HG03060 (cell line): ENCODE measurements at regions not wholly inside any gene's neighbourhood (a gene's known extent, or its start where the extent isn't known, plus 50 kb on each side); places are given as distances from the start of the nearest gene placed in this dataset.
"Not testable (repeated sequence)": the region's sequence is repeated elsewhere in the genome, so short reads cannot be mapped to it uniquely, and the experiment has no call there.

ENCODE experiments used
- ATAC-seq: cut with Tn5 transposase; IDR thresholded peaks from one replicate; pipeline ENCODE4 v1.9.1; 2021; ENCODE audit warnings: low read depth, moderate number of reproducible peaks; ENCODE audit not compliant: unreplicated experiment

DNA sequence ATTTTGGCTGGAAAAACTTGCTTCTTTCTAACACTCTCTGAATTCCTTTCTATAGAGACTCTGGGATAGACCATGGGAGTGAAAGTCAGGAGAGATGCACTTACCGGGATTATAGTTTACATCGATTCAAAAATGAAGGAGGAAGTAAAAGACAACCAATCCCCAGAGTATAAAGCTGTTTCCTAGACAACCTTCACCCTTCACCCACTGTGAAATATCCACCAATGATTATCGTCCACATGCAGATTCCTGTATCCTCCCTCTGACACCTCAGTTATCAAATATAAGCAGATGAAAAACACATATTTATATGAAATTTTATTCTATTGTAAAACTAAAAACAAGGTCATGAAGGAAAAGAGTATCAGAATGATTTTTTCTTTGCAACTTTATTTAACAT is 258.8 kb upstream of the GK2 start:
- no peak for ATAC-seq

DNA sequence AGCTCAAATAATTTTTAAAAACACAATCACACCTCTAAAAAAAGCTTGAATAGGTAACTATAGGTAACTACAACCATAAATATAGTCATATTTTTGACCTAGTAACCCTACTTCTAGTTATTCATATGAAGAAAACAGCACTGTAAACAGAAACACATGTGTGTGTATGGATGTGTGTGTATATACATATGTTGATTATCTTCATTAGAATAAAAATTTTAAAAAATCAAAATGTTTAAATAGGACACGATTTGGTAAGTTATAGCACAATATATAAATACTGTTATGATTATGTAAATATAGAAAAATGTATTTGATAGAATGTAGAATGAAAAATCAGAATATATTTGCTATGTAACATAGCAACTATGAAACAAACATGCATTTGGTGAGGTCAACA is 258.1 kb upstream of the GK2 start:
- no peak for ATAC-seq

DNA sequence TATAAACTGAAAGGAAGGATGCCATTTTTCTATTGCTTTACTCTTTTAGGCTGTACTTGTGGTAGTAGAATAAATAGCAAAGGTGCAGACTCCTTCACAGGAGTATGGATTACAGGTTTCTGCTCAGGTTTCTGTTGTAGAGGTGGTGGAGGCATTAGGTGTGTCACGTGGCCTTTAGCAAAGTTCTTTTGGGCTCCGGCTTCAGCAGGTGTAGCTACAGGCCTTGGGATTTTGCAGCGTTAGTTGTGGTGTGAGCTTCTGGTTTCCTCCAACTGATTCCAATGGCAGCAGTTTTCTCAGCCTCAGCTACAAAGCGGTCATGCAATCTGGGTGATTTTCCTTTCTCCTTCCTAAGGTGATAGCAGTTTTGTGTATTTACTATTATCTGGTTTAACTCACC is 255.8 kb upstream of the GK2 start:
- no peak for ATAC-seq

DNA sequence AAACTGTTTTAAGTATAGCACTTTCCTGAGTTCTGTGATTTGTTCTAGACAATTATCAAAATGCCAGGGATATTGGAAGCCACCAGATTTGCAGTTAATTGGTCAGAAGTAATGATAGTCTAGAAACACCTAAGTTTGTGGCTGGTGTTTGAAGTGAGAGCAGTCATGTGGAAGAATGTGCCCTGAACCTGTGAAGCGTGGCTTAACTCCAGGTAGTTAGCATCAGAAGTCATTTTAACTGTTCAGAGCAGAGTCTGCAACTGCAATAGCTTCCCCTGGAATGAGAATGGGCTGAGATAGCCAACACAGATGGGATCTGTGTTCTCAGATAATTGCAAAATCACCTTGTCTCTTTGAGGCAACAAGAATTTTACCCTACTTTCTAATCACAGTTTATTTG is 255.1 kb upstream of the GK2 start:
- no peak for ATAC-seq

DNA sequence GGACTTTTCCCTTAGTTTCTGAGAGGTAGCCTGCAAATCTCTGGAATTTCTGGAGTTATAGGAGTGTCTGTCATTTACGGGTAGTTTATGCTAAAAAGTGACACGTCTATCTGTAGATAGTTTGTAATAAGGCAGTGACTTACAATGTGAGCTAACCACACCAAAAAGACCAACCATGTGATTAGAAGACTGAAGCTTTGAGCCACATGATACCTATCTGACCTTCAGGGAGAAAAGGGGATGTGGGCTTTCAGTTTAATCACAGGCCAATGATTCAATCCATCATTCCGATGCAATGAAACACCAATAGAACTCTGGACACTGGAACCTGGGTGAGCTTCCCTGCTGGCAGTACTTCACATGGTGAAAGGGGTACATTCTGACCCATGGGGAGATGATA is 254.6 kb upstream of the GK2 start:
- no peak for ATAC-seq

DNA sequence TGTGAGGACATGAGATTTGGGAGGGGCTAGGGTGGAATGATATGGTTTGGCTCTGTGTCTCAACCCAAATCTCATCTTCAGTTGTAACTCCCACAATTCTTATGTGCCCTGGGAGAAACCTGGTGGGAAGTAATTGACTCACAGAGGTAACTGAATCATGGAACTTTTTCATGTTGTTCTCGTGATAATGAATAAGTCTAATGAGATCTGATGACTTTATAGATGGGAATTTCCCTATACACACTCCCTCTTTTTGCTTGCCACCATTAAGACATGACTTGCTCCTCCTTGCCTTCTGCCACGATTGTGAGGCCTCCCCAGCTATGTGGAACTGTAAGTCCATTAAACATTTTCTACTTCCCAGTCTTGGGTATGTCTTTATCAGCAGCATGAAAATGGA is 253.2 kb upstream of the GK2 start:
- no peak for ATAC-seq

DNA sequence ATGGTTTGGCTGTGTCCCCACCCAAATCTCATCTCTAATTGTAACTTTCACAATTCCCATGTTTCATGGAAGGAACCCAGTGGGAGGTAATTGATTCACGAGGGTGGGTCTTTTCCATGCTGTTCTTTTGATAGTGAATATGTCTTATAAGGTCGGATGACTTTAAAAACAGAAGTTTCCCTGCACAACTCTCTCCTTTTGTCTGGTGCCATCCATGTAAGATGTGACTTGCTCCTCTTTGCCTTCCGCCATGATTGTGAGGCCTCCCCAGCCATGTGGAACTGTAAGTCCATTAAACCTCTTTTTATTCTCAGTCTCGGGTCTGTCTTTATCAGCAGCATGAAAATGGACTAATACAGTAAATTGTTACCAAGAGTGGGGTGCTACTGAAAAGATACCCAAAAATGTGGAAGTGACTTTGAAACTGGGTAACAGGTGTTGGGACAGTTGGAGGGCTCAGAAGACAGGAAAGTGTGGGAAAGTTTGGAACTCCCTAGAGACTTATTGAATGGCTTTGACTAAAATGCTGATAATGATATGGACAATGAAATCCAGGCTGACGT is 251.4 kb upstream of the GK2 start:
- not testable (repeated sequence) for ATAC-seq

DNA sequence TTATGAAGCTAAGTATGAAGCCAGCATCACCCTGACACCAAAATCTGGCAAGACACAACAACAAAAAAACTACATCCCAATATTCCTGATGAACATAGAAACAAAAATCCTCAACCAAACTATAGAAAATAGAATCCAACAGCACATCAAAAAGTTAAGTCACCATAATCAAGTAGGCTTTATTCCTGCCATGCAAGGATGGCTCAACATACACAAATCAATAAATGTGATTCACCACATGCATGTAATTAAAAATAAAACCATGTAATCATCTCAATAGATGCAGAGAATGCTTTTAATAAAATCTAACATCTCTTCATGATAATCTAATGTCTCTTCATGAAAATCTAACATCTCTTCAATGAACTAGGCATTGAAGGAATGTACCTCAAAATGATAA is 249.4 kb upstream of the GK2 start:
- no peak for ATAC-seq

DNA sequence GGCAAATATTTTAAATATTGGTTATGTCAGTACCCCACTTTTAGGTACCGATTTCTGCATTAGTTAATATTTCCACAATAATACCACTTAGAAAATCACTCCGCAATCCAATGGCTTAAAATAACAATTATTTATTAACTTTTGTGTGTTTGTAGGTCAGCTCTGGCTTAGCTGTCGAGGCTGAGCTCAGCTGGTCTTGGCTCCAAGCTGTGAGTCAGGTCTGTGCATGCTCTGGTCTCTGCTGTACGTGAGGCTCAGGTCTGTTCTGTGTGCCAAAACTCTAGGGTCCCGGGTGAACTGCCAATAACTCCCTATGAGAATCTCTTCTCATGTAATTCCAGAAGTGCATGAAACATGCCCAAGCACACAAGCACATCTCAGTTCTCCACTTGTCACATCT is 245.8 kb upstream of the GK2 start:
- no peak for ATAC-seq

DNA sequence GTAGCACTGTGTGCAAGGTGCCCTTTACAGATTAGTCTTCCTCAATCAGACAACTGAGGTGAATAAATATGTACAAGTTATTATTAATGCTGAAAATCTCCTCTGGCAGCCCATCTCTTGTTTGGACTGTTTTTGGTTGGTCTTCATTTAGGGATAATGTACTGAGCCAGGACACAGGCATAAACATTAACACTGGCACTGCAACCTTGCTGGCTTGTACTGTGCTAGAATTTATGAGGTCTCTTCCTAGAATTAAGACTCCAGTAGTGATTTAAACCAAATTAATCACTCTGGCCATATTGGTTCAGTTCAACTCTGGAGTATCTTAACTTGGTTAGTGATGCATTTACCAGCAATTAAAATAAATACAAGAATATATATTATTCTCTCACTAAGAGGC is 244.7 kb upstream of the GK2 start:
- ATAC-seq: no peak

DNA sequence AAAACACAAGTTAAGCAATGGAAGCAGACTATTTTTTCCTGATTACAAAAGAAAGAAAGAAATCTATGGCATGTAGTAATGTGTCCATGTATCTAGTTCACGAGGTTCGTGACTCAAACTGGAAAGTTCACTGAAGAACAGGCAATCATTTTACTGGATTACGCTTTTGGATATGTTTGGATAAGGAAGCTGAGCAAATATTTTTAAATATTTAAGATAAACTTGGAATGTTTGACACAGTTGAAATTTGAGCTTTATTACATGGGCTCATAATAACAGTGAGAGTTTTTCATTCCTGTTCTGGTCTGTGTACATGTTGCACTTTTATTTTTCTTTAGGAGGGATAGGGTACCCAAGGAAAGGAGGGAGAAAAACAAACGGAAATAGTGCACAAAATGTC is 244.2 kb upstream of the GK2 start:
- ATAC-seq: no peak

DNA sequence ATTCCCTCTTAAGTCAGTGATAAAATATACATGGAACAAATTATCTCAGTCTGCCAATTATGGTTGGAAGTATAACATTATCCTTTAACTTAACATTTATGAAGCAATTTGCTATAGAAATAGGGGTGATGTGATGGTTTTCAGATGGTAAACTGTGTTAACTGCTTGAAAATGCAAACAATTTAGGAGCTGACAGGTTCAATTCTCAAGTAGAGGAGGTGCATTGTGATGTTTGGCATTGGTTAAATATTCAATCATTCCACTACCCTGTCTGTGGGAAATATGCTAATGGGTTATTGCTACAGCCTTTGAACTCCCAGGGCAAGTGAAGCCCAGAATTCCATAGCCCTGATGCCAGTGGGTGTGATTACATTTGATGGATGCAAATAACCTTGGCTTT is 243.4 kb upstream of the GK2 start:
- ATAC-seq: no peak

DNA sequence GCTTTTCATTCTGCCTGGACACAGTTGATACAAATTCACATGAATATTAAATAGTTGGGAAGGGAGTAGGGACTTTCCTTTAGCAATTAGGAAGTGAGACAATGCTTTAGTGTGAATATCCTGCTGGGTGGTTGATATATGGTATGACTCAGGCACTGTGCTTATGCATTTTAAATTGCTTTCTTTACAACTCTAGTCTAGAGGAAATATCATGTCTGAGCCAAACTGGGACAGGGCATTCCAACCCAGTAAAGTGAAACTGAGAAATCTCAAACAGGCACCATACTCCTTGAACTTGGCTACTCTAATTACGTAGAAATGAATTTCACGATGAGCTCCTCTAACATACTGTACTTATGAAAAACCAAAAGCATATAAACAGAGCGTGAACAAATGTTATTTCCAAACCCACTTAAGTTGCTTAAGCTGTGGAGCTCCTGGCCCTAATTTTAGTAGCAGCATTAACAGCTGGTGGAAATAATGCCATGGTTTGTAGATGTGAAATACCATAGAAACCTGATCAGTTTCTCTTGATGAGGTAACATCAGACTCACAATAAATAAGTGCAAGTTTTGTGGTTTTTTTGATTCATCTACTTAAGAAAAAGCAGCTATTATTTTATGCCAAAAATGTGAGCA is 242.9 kb upstream of the GK2 start:
- ATAC-seq: no peak

DNA sequence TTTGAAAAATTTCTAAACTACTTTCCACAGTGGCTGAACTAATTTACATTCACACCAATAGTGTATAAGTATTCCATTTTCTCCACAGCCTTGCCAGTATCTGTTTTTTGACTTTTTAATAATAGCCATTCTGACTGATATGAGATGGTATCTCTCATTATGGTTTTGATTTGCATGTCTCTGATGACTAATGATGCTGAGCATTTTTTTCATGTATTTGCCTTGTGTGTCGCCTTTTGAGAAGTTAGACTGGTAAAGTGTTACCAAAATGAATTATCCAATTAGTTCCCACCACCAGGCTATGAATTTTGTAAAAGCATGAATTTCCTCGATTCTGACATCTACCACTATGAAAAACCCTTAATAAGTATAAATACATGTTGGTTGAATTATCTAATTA is 242.2 kb upstream of the GK2 start:
- ATAC-seq: no peak

DNA sequence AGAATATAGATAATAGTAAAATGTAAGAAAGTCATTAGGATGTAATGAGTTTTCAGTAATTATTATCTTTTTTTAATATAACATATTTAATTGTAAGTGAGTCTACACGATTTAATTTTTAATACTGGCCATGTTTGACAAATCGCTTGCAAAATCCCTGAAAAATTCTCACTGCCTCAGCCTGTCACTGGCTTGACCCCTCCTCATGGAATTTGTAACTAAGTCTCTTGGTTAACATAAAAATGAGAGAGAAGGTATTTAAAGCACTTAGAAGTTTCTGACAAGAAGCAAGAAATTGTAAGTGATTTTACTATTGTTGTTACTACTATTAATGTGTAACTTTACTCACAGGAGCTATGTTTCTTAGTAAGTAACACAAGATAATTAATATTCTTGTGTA is 237.9 kb upstream of the GK2 start:
- ATAC-seq: no peak

DNA sequence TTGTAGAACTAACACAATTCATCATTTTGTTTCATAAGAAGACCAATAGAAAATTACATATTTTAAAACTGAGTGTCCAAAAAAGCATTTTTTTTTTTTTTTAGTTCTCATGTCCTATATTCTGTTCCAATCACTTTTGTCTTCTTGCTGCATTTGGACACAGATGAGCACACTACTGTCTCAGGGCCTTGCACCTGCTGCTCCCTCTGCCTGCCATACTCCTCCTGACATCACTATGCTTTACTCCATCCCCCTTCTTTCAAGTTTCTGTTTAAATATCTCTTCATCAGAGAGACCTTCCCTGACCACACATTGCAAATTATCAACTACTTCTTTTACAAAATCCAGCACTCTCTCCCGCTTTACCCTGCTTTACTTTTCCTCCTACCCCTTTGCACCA is 230.7 kb upstream of the GK2 start:
- ATAC-seq: no peak

DNA sequence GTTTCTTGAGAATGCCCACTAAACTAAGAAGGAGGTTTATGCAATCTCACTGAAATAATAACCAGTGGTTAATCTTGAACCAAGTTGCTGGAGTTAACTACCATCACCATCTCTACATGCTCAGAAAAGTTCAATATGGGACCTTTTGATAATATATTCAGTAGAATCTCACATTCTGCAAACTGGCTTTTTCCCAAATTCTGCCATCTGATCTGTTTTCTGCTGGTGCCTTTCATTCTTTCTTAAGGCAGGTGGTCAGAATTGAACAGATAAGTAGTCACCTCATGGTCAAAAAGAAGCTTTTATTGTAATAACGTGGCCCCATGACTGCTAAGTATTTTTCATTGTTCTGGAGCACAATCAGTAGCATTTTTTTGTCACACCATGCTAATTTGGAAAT is 229.0 kb upstream of the GK2 start:
- ATAC-seq: no peak

DNA sequence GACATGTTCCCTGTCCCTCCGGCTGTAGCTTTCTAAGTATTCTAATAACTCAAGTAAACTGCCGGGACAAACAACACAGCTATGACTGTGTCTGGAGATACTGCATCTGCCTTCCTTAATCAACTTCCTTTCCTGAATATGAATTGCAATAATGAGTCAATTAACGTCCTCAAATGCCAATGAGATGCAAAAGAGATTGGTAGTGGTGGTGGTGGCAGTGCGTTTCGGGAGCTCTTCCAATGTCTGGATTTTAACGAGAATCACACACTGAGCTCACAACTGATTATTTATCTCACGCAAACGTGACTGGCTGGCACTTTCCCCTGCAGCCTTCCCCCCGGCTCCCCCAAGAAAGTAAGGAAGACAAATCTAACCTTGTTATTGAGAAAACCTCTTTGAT is 226.1 kb upstream of the GK2 start:
- ATAC-seq: no peak

DNA sequence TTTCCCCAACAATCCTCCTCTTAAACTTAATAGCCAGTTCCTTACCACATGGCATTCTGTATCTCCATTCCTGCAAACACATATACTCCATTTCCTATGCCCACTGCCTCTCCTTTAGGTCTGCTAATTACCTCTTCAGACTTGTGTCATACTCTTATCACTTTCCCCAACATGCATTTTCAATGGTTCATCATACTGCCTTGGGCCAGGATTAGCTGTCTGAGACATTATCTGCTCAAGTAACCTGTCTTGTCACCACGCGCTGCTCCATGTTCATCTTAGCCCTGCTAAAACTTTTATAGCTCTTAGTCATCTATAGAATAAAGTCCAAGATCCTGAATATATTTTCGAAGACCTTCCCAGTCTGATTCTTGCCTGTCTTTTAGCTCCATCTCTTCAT is 224.1 kb upstream of the GK2 start:
- ATAC-seq: no peak

DNA sequence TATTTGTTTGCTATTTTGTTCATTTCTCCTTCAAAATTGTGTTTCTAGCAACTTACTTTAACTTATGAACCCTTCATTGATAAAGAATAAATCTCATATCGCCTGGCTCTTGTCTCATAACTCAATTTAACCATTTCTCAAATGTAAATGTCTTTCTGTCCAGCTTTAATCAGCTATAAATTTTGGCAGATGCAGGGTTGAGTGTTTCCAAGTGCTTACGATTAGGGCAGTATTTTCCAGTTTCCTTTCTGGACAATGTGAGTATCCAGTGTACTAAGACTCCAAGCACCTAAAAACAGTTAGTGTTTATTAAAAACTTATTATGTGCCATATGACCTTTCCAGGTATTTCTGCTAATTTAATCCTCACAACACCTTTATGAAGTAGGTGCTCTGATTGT is 218.6 kb upstream of the GK2 start:
- ATAC-seq: no peak

DNA sequence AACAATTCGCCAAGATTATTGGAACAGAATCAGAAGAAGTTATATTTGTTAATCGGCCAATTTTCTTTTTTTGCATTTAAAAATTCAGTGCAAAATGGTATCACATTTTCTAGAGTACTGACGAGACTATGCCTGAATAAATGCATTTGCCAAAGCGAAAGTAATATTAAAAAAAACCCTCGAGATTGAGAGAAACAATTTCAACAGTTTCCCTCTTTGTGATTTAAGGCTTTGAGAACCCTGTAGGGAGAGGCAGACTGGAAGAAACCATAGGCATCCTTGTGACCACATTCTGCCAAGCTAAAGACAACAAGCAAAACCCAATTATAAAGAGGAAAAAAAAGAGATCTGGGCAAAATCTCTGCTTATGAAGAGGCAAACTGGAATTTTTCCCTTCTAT is 218.1 kb upstream of the GK2 start:
- no peak for ATAC-seq

DNA sequence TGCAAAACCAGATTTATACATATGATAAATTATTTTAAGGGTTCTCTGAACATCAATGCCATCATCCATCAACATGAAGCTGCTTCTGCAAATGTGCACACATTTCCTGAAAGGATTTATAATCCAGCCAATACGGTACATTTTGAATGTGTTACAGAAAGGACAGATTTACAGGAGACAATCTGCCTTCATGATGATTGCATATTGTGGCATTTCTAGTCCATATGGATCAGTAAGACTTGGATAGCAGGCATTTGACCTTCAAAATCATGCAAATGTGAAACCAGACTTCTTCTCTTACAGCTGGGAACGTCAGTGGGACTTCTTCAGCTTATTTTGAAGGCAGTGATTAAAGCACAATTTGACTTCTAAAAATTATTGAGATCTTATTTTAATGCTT is 217.3 kb upstream of the GK2 start:
- no peak for ATAC-seq
